Sigmoid colon (tissue), 3 donors: ENCODE measurements at regions not wholly inside any gene's neighbourhood (a gene's known extent, or its start where the extent isn't known, plus 50 kb on each side); places are given as distances from the start of the nearest gene placed in this dataset.

ENCODE experiments used
- POLR2A ChIP-seq, 2 donors: fragments of 450-650 bp; IDR thresholded peaks; one replicate each; pipeline ENCODE4 v1.6.1; 2016; ENCODE audit warnings: antibody characterized with exemption in 2 of 2, mild to moderate bottlenecking in 2 of 2, moderate library complexity in 2 of 2
- TF ChIP-seq, protein P1 (sequence below), 4 experiments: fragments of 450-650 bp in 3 of 4; fragments of 200-600 bp in 1 of 4; IDR thresholded peaks; one replicate each; pipeline ENCODE4 v1.5.1; 2016 to 2019; ENCODE audit warnings: antibody characterized with exemption in 4 of 4, mild to moderate bottlenecking in 3 of 4, moderate library complexity in 2 of 4

DNA sequence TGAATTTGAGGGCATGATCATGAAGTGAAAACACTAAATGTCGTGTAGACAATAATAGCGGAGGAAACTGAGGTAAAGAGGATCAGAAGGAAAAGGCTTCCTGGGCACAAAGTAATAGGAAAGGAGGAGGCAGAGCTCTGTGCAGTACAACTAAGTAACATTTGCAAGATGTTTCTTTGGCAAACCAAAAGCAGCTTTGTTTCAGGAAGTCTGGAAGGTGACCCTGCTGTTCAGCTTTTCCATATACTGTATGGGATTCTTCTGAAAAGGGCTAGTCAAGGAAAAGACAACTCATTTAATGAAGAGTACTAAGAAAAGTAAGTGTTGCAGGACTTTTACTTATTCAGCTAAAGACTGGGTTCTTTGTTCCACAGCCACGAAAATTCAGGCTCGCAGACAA is 463.1 kb downstream of the PCDH7 start:
- TF ChIP-seq, protein P1, sequence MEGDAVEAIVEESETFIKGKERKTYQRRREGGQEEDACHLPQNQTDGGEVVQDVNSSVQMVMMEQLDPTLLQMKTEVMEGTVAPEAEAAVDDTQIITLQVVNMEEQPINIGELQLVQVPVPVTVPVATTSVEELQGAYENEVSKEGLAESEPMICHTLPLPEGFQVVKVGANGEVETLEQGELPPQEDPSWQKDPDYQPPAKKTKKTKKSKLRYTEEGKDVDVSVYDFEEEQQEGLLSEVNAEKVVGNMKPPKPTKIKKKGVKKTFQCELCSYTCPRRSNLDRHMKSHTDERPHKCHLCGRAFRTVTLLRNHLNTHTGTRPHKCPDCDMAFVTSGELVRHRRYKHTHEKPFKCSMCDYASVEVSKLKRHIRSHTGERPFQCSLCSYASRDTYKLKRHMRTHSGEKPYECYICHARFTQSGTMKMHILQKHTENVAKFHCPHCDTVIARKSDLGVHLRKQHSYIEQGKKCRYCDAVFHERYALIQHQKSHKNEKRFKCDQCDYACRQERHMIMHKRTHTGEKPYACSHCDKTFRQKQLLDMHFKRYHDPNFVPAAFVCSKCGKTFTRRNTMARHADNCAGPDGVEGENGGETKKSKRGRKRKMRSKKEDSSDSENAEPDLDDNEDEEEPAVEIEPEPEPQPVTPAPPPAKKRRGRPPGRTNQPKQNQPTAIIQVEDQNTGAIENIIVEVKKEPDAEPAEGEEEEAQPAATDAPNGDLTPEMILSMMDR (IDR thresholded peaks at IDR 0.05) = no peak
- TF ChIP-seq POLR2A (IDR thresholded peaks at IDR 0.05) = no peak
